Panc1 (cell line): ENCODE measurements at regions not wholly inside any gene's neighbourhood (a gene's known extent, or its start where the extent isn't known, plus 50 kb on each side); places are given as distances from the start of the nearest gene placed in this dataset.

Source experiments
- ATAC-seq: fragments of 200-7000 bp; cut with Tn5 transposase; 2 replicates; pipeline ENCODE4 v1.9.1; 2020; ENCODE audit warnings: mild to moderate bottlenecking, moderate library complexity
- BruUV-seq: library from RNA; stranded (reverse); fragments of 400-500 nt; replicated peaks from 2 replicates; lab custom pipeline; 2021; lab: Mats Ljungman, UMichigan
- CTCF ChIA-PET: fragments of 300-600 bp; sonication (Branson Sonifier 250); formaldehyde crosslinking; loops from one replicate; lab custom pipeline; 2022; ENCODE audit warnings: antibody characterized with exemption; lab: Charles Lee
- POLR2A ChIA-PET: fragments of 300-600 bp; sonication (Branson Sonifier 250); formaldehyde crosslinking; loops from one replicate; lab custom pipeline; 2022; ENCODE audit warnings: antibody characterized with exemption; lab: Charles Lee
- DNase-seq: peaks from one replicate; pipeline ENCODE4 v3.0.0-alpha.2; 2010; ENCODE audit warnings: low read depth, low spot score
- H3K27ac ChIP-seq: 2 replicates; pipeline ENCODE4 v1.5.1; 2011; ENCODE audit warnings: mild to moderate bottlenecking, low read length, inconsistent platforms
- H3K27me3 ChIP-seq: fragments of 200-500 bp; sonication (Bioruptor generic); 2 replicates; pipeline ENCODE4 v1.6.0; 2014; ENCODE audit warnings: low read length, inconsistent platforms; ENCODE audit not compliant: control insufficient read depth, insufficient read depth
- H3K36me3 ChIP-seq: fragments of 200-500 bp; sonication (Bioruptor generic); 2 replicates; pipeline ENCODE4 v1.5.1; 2014; ENCODE audit warnings: inconsistent platforms, mild to moderate bottlenecking, low read length, moderate library complexity; ENCODE audit not compliant: control insufficient read depth, insufficient read depth
- H3K4me1 ChIP-seq: 2 replicates; pipeline ENCODE4 v1.5.1; 2011; ENCODE audit warnings: inconsistent platforms, mild to moderate bottlenecking, low read length, moderate library complexity; ENCODE audit not compliant: control insufficient read depth, insufficient read depth
- H3K4me3 ChIP-seq, 2 experiments: 2 replicates each; pipeline ENCODE4 v1.5.1; 2011 to 2012; ENCODE audit warnings: low read depth in 2 of 2, low read length in 2 of 2, mild to moderate bottlenecking in 2 of 2, inconsistent platforms in 1 of 2, moderate library complexity in 1 of 2
- H3K9me3 ChIP-seq: fragments of 200-500 bp; sonication (Bioruptor generic); 2 replicates; pipeline ENCODE4 v1.5.1; 2014; ENCODE audit warnings: low read depth, mild to moderate bottlenecking, inconsistent platforms, low read length, moderate library complexity; ENCODE audit not compliant: control insufficient read depth, insufficient read depth
- CTCF ChIP-seq: fragments of 450-650 bp; IDR thresholded peaks from 2 replicates; pipeline ENCODE4 v1.5.1; 2017; ENCODE audit warnings: mild to moderate bottlenecking
- POLR2AphosphoS5 ChIP-seq: IDR thresholded peaks from 2 replicates; pipeline ENCODE4 v1.6.1; 2012; ENCODE audit warnings: mild to moderate bottlenecking, low read depth, low read length, moderate library complexity
- REST ChIP-seq, 2 experiments: IDR thresholded peaks; 2 replicates each; pipeline ENCODE4 v1.6.1; 2011 to 2012; ENCODE audit warnings: low read depth in 2 of 2, control low read depth in 1 of 2, low read length in 1 of 2, mild to moderate bottlenecking in 1 of 2, moderate library complexity in 1 of 2; ENCODE audit not compliant: insufficient read depth in 1 of 2
- SIN3A ChIP-seq: IDR thresholded peaks from 2 replicates; pipeline ENCODE4 v1.6.1; 2012; ENCODE audit warnings: low read depth, mild to moderate bottlenecking, low read length, moderate library complexity, borderline replicate concordance; ENCODE audit not compliant: insufficient read depth
- TCF7L2 ChIP-seq: IDR thresholded peaks from 2 replicates; pipeline ENCODE4 v1.6.1; 2011; ENCODE audit warnings: mild to moderate bottlenecking, low read depth, low read length, inconsistent platforms
- in situ Hi-C: cut with HindIII; loops from 2 replicates; pipeline ENCODE4 v1.10.0; 2016; ENCODE audit warnings: low sequenced_read_pairs, low pct_unique_long_range_greater_than_20kb
- intact Hi-C: fragments of 100-400 bp; cut with micrococcal nuclease; formaldehyde crosslinking; loops from one replicate; pipeline ENCODE4 v1.10.0; 2022; ENCODE audit not compliant: unreplicated experiment

GRCh38 chr1:193426061-193426460 lies 239.6 kb upstream of the B3GALT2 start:
- in situ Hi-C loops (no loop called here), intact Hi-C loops (no loop called here)
- POLR2A ChIA-PET, result no interaction called here
- CTCF ChIA-PET, result no interaction called here
- ATAC-seq, result no peak
- H3K9me3 ChIP-seq, result no peaks in the 10 kb centered on the region
- no TSS peak for BruUV-seq
- H3K27ac ChIP-seq, result no peak overlapping the region
- H3K27me3 ChIP-seq, result no peaks in the 10 kb centered on the region
- H3K4me1 ChIP-seq, result no peaks in the 10 kb centered on the region
- H3K4me3 ChIP-seq, result no peak overlapping the region
- no peak for DNase-seq
- H3K36me3 ChIP-seq, result no peaks in the 10 kb centered on the region
- TF ChIP-seq CTCF (no peak), POLR2AphosphoS5 (no peak), SIN3A (no peak), REST (IDR thresholded peaks at IDR 0.05; ENCODE audit: insufficient read depth in 1 of 2, low read depth in 2 of 2, low read length in 1 of 2) (no peak), TCF7L2 (no peak)

- Histone ChIP-seq H3K4me1 (peaks cover 3% of the 10 kb centered on the region; the same call in 1 of the 2 replicates), H3K9me3 (no peaks in the 10 kb centered on the region), H3K27ac (no peak overlapping the region), H3K36me3 (no peaks in the 10 kb centered on the region), H3K4me3 (no peak overlapping the region), H3K27me3 (no peaks in the 10 kb centered on the region)
- no peak for DNase-seq
- intact Hi-C loops, result no loop called here
- no TSS peak for BruUV-seq
- TF ChIP-seq REST (IDR thresholded peaks at IDR 0.05; ENCODE audit: insufficient read depth in 1 of 2, low read depth in 2 of 2, low read length in 1 of 2) (no peak), SIN3A (no peak), TCF7L2 (no peak), CTCF (no peak), POLR2AphosphoS5 (no peak)
- in situ Hi-C loops, result no loop called here
- 0 out of 2 replicates have a peak, but pooled peaks have one; percentile 19 for ATAC-seq
- CTCF ChIA-PET, result no interaction called here
- POLR2A ChIA-PET, result no interaction called here
Measured at GRCh38 chr1:193421487-193421886, 235.1 kb upstream of the B3GALT2 start.
